ENCODE measurements at regions not wholly inside any gene's neighbourhood (a gene's known extent, or its start where the extent isn't known, plus 50 kb on each side); places are given as distances from the start of the nearest gene placed in this dataset.

DNA sequence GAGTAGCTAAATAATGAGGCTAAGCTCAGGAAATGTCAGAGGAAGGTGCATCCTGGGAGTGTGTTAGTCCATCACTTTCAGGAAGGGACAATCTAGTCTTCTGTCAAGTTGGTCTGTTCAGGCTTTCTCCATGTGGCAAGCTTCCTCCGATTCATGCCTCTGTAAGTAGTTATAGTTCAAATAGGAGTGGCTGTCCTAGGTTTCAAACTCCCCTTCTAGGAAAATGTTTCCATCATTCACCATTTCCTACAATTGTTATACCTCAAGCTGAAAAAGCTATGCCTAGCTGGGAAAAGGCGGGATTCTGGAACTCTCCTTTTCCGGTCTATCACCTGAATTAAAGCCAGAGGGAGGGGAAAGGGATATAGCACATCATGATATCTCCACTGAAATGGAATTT lies 287.7 kb upstream of the ZSWIM2 start:
- no peak for DNase-seq (ENCODE audit: low read depth in 2 of 2)

GRCh38 chr2:187134306-187134705 lies 285.3 kb upstream of the ZSWIM2 start:
- no peak for DNase-seq (ENCODE audit: low read depth in 2 of 2)

DNA sequence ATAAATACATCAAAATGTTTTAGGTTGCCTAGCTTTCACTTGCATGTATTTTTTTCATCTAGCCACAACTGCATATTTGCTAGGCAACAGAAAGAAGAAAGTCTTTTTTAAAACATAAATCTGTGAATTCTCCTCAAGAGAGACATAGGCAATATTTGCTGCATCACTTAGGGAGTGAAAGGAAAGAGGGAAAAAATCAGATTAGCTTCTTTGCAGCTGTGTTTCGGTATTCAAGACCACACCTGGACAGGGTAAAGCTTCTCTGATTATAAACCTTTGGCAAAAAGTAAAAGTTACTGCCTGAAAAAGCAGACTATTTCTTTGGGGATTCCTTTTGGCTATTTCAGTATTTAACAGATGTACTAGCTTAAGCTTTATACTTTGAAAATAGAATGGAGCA lies 280.9 kb upstream of the ZSWIM2 start:
- DNase-seq (ENCODE audit: low read depth in 2 of 2), result no peak

- DNase-seq (ENCODE audit: low read depth in 2 of 2), result no peak
Observed at GRCh38 chr2:187129306-187129705, 280.3 kb upstream of the ZSWIM2 start.

- DNase-seq (ENCODE audit: low read depth in 2 of 2), result no peak
Observed at GRCh38 chr2:187126247-187127005, 277.5 kb upstream of the ZSWIM2 start.

DNA sequence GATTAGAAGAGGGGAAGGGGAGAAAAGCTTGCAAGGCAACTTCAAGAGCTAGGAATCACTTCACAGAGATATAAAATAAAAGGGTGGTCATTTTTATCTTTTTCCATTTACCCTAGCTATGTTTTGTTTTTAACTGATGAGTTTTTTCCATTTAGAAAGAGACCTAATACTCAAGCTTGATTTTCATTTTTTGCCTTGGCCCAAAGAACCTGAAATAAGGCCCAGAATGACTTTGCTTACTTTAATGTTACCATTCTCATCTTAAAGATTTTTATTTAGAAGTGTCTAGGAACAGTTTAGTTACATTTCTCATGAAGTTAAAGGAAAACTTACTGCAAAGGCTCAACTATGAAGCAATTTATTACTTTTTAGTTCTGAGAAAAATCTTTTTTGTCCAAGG lies 276.3 kb upstream of the ZSWIM2 start:
- DNase-seq (ENCODE audit: low read depth in 2 of 2), result no peak

- no peak for DNase-seq (ENCODE audit: low read depth in 2 of 2)
Observed at GRCh38 chr2:187124529-187124928, 275.6 kb upstream of the ZSWIM2 start.

DNA sequence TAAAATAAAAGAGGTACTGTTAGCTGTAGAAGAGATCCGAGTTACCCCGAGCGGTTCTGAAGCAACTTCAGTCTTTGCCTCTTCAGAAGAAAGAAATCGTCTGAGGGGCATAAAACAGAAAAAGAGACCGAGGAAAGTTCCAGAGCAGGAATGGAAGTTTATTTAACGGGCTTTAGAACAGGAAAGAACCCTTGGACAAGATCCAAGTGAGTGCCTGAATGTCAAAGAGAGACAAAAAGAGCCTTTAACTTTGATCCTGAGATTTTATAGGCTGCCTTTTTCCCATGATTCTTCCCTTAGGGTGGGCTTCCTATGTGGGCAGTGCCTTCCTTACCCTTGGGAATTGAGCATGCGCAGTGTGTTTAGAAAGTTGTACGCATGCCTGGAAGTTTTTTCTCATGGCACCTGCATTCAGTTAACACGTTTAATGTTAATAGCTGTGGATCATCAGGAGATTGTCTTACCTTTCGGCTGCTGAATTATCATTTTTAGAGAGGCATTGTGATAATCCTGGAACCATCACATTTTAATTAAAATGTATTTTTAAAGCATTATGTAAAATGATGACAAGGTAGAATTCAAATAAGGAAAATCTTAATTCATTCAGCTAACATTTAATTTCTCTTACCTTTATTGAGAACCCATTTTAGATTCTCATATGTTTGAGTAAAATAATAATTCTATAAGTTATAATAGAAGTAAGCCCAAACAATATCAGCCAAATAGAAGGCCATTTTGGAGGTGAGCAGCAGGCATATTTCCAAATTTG lies 269.5 kb upstream of the ZSWIM2 start:
- DNase-seq (ENCODE audit: low read depth in 2 of 2), result no peak

DNA sequence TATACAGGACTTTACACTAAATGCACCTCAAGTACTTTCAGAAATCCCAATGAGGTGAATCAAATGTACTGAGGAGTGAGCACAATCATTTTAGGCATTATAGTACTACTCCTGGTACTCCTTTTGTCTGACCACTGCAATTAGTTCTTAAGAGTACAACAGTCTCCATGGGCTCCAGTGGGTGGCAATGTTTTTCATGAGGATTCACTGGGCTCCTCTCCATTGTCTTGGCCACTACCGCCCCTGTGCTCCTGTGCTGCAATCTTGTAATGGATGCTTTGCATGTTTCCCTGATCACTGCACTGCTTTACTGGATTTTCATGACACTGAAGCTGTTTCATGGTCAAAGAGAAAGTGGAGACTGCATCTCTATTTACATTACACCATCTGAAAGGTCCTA lies 268.5 kb upstream of the ZSWIM2 start:
- no peak for DNase-seq (ENCODE audit: low read depth in 2 of 2)

GRCh38 chr2:187115627-187116026 lies 266.7 kb upstream of the ZSWIM2 start:
- no peak for DNase-seq (ENCODE audit: low read depth in 2 of 2)

- no peak for DNase-seq (ENCODE audit: low read depth in 2 of 2)
Observed at GRCh38 chr2:187107001-187107400, 258.0 kb upstream of the ZSWIM2 start.

DNA sequence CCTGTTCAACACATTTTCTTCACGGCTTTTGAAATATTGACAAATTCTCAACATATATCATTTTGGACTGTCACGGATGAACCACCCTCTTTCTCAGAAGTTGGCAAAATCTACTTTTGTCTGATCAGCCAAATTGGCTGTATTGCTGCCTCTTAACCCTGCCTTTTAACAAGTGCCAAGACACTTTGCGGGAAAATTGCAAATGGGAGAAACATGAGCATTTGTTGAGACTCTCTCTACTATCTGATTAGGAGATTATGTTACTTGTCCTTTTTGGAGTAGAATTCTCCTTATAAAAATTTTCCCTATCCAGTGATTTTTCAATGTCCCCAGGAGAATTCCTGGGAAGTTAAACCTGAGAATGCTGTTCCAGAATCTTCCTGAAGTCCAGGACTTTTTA lies 256.2 kb upstream of the ZSWIM2 start:
- DNase-seq (ENCODE audit: low read depth in 2 of 2), result no peak

DNA sequence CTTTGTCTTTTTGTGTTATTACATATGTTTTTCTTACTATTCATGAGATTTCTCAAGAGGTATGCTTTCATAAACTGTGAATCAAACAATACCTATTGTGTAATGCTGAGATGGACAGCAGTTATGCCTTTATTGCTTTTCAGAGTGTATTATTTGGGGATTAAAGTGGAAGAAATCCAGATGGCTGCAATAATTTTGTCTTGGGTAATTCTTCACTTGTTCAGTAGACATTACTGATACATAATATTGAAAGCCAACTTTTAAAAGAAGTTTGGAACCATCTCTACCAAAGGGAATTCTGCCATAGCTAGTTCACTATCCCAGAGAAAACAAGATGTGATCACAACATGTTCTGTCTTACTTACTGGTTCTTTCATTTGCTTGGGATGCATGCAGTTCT lies 253.4 kb upstream of the ZSWIM2 start:
- no peak for DNase-seq (ENCODE audit: low read depth in 2 of 2)

DNA sequence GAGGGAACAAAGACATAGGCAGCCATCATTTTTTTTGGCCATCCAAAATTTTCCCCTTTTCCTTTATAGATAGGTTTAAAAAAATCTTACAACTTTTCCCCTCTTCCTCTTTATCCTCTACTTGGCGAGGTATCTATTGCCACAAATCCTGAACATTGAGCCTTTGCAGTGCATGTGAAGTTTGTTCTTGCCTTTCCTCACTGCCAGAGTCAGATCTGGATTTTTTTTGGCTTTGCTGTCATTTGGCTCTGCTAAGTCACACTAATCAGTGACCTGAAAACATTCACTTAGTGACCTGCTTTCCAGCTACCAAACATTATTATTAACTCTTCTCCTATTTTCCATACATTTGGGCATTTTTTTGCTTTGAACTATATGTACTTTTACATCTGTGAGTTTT lies 249.2 kb upstream of the ZSWIM2 start:
- no peak for DNase-seq (ENCODE audit: low read depth in 2 of 2)

GRCh38 chr2:187093771-187094412 lies 244.9 kb upstream of the ZSWIM2 start:
- no peak for DNase-seq (ENCODE audit: low read depth in 2 of 2)

DNA sequence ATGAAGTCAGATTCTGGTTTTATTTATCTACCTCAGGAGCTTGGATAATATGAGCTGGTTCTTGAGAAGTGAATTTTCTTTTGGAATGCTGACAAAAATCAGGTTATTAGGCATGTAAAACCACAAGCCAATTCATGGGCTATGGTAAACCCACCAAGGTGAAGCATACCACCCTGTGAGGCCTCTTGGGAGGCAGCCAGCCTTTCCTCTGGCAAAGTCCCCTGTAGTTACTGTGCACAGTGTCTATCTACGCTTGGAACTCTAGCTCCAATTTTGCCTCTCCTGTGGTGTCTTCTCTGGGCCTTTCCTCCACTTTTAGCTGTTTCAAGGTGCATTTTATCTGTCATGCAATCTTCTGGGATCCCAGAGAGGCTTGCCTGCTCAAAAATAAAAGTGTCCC lies 242.7 kb upstream of the ZSWIM2 start:
- DNase-seq (ENCODE audit: low read depth in 2 of 2), result no peak

GRCh38 chr2:187084524-187084923 lies 235.6 kb upstream of the ZSWIM2 start:
- no peak for DNase-seq (ENCODE audit: low read depth in 2 of 2)

DNA sequence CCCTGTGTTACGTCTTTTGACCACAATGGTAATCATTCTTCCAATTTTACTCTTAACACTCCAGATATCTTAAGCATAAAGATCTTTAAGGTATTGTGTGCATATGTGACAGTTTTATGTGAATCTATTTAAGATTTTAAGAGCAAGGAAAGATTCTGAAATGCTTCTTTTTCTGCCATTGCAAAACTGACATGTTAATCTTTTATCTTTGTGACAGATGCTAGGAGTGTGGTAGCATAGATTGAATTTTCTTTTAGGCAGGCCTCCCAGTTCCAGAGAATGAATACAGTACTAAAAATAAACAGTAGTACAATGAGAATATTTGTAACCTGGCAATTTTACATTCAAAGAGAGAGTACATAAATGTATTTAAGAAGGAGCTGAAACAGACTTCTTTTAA lies 232.5 kb upstream of the ZSWIM2 start:
- no peak for DNase-seq (ENCODE audit: low read depth in 2 of 2)

- no peak for DNase-seq (ENCODE audit: low read depth in 2 of 2)
Observed at GRCh38 chr2:187079901-187080300, 230.9 kb upstream of the ZSWIM2 start.

- no peak for DNase-seq (ENCODE audit: low read depth in 2 of 2)
Observed at GRCh38 chr2:187078297-187078696, 229.3 kb upstream of the ZSWIM2 start.

DNA sequence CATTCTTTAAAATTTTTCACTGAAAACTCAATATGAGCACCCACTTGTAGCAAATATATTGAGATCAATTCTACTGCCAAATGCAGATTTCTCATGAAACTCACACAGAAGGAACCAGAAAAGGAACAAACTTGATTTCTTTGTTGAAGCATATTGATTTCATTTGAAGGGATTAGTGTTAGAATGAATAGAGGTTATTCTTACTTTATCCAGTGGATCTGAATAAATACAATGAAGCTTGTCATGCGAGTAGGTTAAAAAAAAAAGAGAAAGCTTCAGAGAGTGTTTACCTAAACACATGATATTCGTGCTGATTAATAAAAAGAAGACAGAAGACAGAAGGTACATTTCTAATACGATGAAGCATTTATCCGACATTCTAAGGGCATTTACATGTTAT lies 226.7 kb upstream of the ZSWIM2 start:
- DNase-seq (ENCODE audit: low read depth in 2 of 2), result no peak

DNA sequence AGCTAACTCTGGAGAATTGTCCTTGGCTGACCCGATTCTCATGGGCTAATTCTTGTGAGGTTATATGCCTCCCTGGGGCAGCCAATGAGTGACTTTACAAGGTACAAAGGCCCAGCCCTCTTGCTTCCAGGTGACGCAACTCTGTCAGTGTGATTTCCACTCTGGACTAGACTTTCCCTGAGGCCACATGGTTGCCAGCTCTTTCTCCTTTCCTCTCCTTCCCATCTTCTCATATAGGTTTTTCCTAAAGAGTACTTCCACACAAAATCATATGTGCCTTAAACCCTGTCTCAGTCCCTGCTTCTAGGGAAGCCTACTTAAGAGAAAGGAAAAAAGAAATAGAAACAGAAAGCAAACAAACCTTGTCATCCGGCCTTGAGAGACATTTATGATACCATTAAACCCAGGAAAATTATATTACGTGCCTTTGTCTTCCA lies 226.2 kb upstream of the ZSWIM2 start:
- DNase-seq (ENCODE audit: low read depth in 2 of 2), result no peak

DNA sequence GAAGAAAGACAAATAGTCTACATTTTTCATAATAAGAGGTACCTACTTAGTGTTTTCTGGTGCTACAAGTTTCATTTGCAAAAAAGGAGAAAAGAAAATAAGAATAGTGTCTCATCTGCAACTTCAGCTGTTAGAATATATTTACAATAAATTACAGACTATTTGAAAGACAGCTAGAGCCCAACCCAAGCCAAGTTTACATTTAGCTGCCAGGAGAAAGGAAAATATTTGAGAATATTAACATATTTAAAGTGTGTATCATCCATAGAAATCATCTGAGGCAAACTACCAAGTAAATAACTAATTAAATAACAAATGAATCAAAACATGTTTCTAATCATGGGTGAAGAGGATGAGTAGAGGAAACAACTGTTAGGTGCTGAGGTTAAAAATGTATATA lies 209.2 kb upstream of the ZSWIM2 start:
- DNase-seq (ENCODE audit: low read depth in 2 of 2), result no peak

Measured in fibroblast of skin of left quadriceps (primary cell).